Sigmoid colon (tissue), 6 donors: ENCODE measurements at regions not wholly inside any gene's neighbourhood (a gene's known extent, or its start where the extent isn't known, plus 50 kb on each side); places are given as distances from the start of the nearest gene placed in this dataset.

ENCODE experiments used
- DNase-seq: peaks from one replicate; pipeline ENCODE4 v3.0.0-alpha.2; 2019
- H3K27ac ChIP-seq, 4 donors: fragments of 200-600 bp; sonication (generic); one replicate each; pipeline ENCODE4 v1.5.1; 2016 to 2019; ENCODE audit warnings: mild to moderate bottlenecking in 1 of 4
- H3K27me3 ChIP-seq, 3 donors: fragments of 200-600 bp; sonication (generic); one replicate each; pipeline ENCODE4 v1.5.1; 2019; ENCODE audit warnings: mild to moderate bottlenecking in 1 of 3
- H3K36me3 ChIP-seq, 4 donors: fragments of 200-600 bp; sonication (generic); one replicate each; pipeline ENCODE4 v1.5.1; 2016 to 2019
- H3K4me1 ChIP-seq, 4 donors: fragments of 200-600 bp; sonication (generic); one replicate each; pipeline ENCODE4 v1.5.1; 2017 to 2019
- H3K4me3 ChIP-seq, 4 donors: fragments of 200-600 bp; sonication (generic); one replicate each; pipeline ENCODE4 v1.5.1; 2017 to 2019; ENCODE audit warnings: mild to moderate bottlenecking in 2 of 4, moderate library complexity in 1 of 4
- H3K9me3 ChIP-seq, 4 donors: fragments of 200-600 bp in 3 of 4; sonication (generic) in 3 of 4; one replicate each; pipeline versions ENCODE4 v1.5.1 to v1.6.1; 2013 to 2019
- CTCF ChIP-seq, 4 experiments: fragments of 450-650 bp in 3 of 4; fragments of 200-600 bp in 1 of 4; IDR thresholded peaks; one replicate each; pipeline ENCODE4 v1.5.1; 2016 to 2019; ENCODE audit warnings: antibody characterized with exemption in 4 of 4, mild to moderate bottlenecking in 3 of 4, moderate library complexity in 2 of 4
- EP300 ChIP-seq, 4 donors: sonication (generic); formaldehyde crosslinking; IDR thresholded peaks; one replicate each; pipeline ENCODE4 v1.6.1; 2017; ENCODE audit warnings: antibody characterized with exemption in 4 of 4
- POLR2A ChIP-seq, 2 donors: fragments of 450-650 bp; IDR thresholded peaks; one replicate each; pipeline ENCODE4 v1.6.1; 2016; ENCODE audit warnings: antibody characterized with exemption in 2 of 2, mild to moderate bottlenecking in 2 of 2, moderate library complexity in 2 of 2
- POLR2AphosphoS5 ChIP-seq, 4 donors: sonication (generic); formaldehyde crosslinking; IDR thresholded peaks; one replicate each; pipeline ENCODE4 v1.6.1; 2017; ENCODE audit warnings: antibody characterized with exemption in 4 of 4
- WGBS, 2 donors: extraction: QIAGEN DNeasy Blood & Tissue Kit; methylation state at CpG; one replicate each; pipeline ENCODE4 v1.1.7; 2013; 5-methylcytosine and 5-hydroxymethylcytosine counted together
- intact Hi-C: fragments of 100-400 bp; cut with DNase I; formaldehyde crosslinking; loops from one replicate; pipeline ENCODE4 v1.15.1; 2023
- donor health status: healthy with polysubstance abuse.
- donor health status: healthy.

DNA sequence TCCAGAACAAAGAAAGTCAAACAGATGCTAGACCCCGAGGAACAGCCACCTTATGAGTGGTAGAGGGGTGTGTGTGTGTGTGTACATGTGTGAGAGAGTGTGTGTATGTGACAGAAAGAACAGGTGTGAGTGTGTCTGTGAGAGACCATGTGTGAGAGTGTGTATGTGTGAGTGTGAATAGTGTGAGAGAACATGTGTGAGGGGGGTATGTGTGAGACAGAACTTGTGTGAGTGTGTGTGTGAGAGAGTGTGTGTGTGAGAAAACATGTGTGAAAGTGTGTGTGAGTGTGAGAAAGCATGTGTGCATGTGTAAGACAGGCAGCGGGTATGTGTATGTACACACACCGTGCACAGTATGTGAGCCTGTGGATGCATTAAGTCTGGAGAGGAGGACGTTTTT lies 214.3 kb downstream of the SP3 start:
- H3K4me1 ChIP-seq, result no peaks in the 10 kb centered on the region
- H3K36me3 ChIP-seq, result no peaks in the 10 kb centered on the region
- H3K27ac ChIP-seq, result no peak overlapping the region
- H3K9me3 ChIP-seq, result no peaks in the 10 kb centered on the region
- WGBS, 2 donors, result 73 to 82% methylated on average over 4 of the region's 4 CpGs
- DNase-seq, result no peak
- H3K4me3 ChIP-seq, result no peak overlapping the region
- TF ChIP-seq EP300 (IDR thresholded peaks at IDR 0.05) (no peak), POLR2A (IDR thresholded peaks at IDR 0.05) (no peak), POLR2AphosphoS5 (IDR thresholded peaks at IDR 0.05) (no peak), CTCF (IDR thresholded peaks at IDR 0.05) (no peak)
- intact Hi-C loops, result no loop called here
- H3K27me3 ChIP-seq, result no peaks in the 10 kb centered on the region

- TF ChIP-seq CTCF (IDR thresholded peaks at IDR 0.05), result no peak
- TF ChIP-seq POLR2A (IDR thresholded peaks at IDR 0.05), result no peak
- no peak for TF ChIP-seq POLR2AphosphoS5 (IDR thresholded peaks at IDR 0.05)
- no peak for TF ChIP-seq EP300 (IDR thresholded peaks at IDR 0.05)
- Histone ChIP-seq H3K4me1 (no peaks in the 10 kb centered on the region), H3K4me3 (no peak overlapping the region), H3K9me3 (no peaks in the 10 kb centered on the region), H3K27ac (no peak overlapping the region), H3K36me3 (no peaks in the 10 kb centered on the region), H3K27me3 (no peaks in the 10 kb centered on the region)
- intact Hi-C loops, result no loop called here
- no peak for DNase-seq
- 88% methylated on average over 9 of the region's 9 CpGs for WGBS, 2 donors
These were observed 213.8 kb downstream of the SP3 start for GRCh38 chr2:173751245-173751975.

- no peaks in the 10 kb centered on the region for H3K36me3 ChIP-seq
- no peak overlapping the region for H3K4me3 ChIP-seq
- no peak for DNase-seq
- H3K27me3 ChIP-seq, result no peaks in the 10 kb centered on the region
- H3K9me3 ChIP-seq, result no peaks in the 10 kb centered on the region
- 28 to 46% methylated on average over 1 of the region's 1 CpG for WGBS, 2 donors
- no peak overlapping the region for H3K27ac ChIP-seq
- no peaks in the 10 kb centered on the region for H3K4me1 ChIP-seq
- no peak for TF ChIP-seq POLR2AphosphoS5 (IDR thresholded peaks at IDR 0.05)
- TF ChIP-seq CTCF (IDR thresholded peaks at IDR 0.05), result no peak
- no peak for TF ChIP-seq POLR2A (IDR thresholded peaks at IDR 0.05)
- no peak for TF ChIP-seq EP300 (IDR thresholded peaks at IDR 0.05)
- intact Hi-C loops, result no loop called here
These were observed 213.0 kb downstream of the SP3 start for GRCh38 chr2:173752152-173752551.

GRCh38 chr2:173753441-173753840 lies 211.7 kb downstream of the SP3 start:
- no peak overlapping the region for H3K27ac ChIP-seq
- H3K4me1 ChIP-seq, result no peaks in the 10 kb centered on the region
- no peaks in the 10 kb centered on the region for H3K36me3 ChIP-seq
- no peak for DNase-seq
- WGBS, 2 donors, result 89 to 93% methylated on average over 5 of the region's 5 CpGs
- no peak overlapping the region for H3K4me3 ChIP-seq
- H3K9me3 ChIP-seq, result no peaks in the 10 kb centered on the region
- no peak for TF ChIP-seq POLR2A (IDR thresholded peaks at IDR 0.05)
- TF ChIP-seq EP300 (IDR thresholded peaks at IDR 0.05), result no peak
- TF ChIP-seq CTCF (IDR thresholded peaks at IDR 0.05), result no peak
- no peak for TF ChIP-seq POLR2AphosphoS5 (IDR thresholded peaks at IDR 0.05)
- intact Hi-C loops, result no loop called here
- H3K27me3 ChIP-seq, result no peaks in the 10 kb centered on the region

DNA sequence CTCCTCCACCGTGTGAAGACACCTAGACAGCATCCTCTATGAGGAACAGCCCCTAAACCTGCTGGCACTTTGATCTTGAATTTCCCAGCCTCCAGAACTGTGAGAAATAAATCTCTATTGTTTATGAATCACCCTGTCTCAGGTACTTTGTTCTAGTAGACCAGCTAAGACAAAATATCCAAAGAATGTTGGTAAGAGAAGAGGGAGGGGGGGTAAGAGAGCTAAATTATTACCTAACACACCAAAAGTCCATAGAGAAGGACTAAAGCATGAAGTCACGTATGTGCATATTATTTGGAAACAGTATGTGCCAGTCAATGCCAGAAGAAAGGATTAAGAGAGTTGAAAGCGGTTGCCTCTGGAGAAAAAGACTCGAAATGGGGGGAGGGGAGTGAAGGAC lies 211.0 kb downstream of the SP3 start:
- no peaks in the 10 kb centered on the region for H3K4me1 ChIP-seq
- DNase-seq, result no peak
- H3K4me3 ChIP-seq, result no peak overlapping the region
- no peaks in the 10 kb centered on the region for H3K36me3 ChIP-seq
- intact Hi-C loops, result no loop called here
- no peaks in the 10 kb centered on the region for H3K9me3 ChIP-seq
- H3K27ac ChIP-seq, result no peak overlapping the region
- 83 to 85% methylated on average over 4 of the region's 4 CpGs for WGBS, 2 donors
- H3K27me3 ChIP-seq, result no peaks in the 10 kb centered on the region
- TF ChIP-seq EP300 (IDR thresholded peaks at IDR 0.05) (no peak), POLR2AphosphoS5 (IDR thresholded peaks at IDR 0.05) (no peak), POLR2A (IDR thresholded peaks at IDR 0.05) (no peak), CTCF (IDR thresholded peaks at IDR 0.05) (no peak)
